Fibroblast of skin of scalp (primary cell): ENCODE measurements at regions not wholly inside any gene's neighbourhood (a gene's known extent, or its start where the extent isn't known, plus 50 kb on each side); places are given as distances from the start of the nearest gene placed in this dataset.
"Not testable (repeated sequence)": the region's sequence is repeated elsewhere in the genome, so short reads cannot be mapped to it uniquely, and the experiment has no call there.

Experiments
- DNase-seq: peaks from one replicate; pipeline ENCODE4 v3.0.0-alpha.2; 2013

- peak; percentile 35 for DNase-seq
Measured at GRCh38 chr4:26217481-26217880, 103.3 kb upstream of the RBPJ start.

- peak; percentile 66 for DNase-seq
Measured at GRCh38 chr4:26217961-26218676, 102.7 kb upstream of the RBPJ start.

GRCh38 chr4:26218677-26219605 is 101.9 kb upstream of the RBPJ start:
- DNase-seq, result peak; percentile 44

- DNase-seq, result peak; percentile 83
Measured at GRCh38 chr4:26220696-26221095, 100.1 kb upstream of the RBPJ start.

- DNase-seq, result peak; percentile 43
Measured at GRCh38 chr4:26223155-26223554, 97.7 kb upstream of the RBPJ start.

GRCh38 chr4:26226629-26227376 is 94.0 kb upstream of the RBPJ start:
- no peak for DNase-seq

- no peak for DNase-seq
Measured at GRCh38 chr4:26227601-26228229, 93.1 kb upstream of the RBPJ start.

DNA sequence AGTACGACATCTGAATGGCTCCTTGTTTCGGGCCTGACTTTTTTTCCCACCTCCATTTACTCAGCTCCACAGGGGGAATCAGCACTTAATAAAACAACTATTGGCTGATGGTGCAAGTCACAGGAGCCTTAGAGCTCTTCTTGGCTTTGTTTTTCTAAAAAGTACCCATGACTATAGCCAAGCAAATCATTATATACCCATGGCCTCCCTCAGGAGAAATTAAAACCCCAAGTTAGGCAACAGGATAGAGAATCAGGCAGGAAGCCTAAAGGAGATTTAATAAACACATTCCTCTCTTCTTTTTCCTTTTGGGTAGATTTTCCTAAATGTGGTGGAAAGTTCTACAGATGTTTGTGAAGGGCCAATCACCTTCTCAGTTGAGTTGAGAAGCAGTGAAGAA is 91.9 kb upstream of the RBPJ start:
- no peak for DNase-seq

GRCh38 chr4:26229974-26230373 is 90.8 kb upstream of the RBPJ start:
- DNase-seq, result no peak

DNA sequence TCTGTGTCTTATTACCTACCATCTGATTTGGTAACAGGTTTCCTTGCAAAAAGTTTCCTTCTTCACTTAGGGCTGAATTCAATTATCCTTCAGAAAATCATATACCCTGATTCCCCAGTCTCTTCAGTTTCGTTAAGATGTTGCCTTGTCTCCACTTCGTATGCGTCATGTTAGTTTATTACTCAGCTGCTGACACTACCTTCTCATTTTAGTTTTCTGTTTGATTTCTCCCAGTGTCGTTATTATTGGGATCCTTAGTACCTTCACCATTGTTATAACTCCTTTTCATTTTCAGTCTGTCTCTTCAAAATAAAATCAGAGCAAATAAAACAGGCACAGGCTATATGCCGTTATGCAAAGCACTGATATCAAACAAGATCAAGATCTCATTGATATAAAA is 87.5 kb upstream of the RBPJ start:
- no peak for DNase-seq

DNA sequence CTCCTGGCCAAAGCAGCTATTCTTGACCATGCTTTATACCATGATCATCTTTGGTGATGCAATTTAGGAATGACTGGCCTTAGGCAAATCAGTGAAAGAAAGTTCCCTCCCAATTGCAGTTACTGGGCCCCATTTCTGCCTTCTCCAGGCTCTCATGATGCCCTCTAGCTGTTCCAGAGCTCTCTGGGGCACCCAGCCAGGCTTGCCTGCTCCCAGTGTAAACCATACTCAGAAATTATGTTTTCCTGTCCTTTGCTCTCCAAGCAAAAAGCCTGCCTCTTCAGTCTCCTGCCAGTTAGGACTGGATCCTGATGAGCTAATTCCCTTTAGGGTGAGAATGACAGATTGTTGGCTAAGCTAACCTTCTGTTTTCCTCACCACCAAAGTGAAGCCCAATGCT is 85.3 kb upstream of the RBPJ start:
- DNase-seq, result peak; percentile 65

GRCh38 chr4:26237916-26238315 is 82.9 kb upstream of the RBPJ start:
- no peak for DNase-seq

DNA sequence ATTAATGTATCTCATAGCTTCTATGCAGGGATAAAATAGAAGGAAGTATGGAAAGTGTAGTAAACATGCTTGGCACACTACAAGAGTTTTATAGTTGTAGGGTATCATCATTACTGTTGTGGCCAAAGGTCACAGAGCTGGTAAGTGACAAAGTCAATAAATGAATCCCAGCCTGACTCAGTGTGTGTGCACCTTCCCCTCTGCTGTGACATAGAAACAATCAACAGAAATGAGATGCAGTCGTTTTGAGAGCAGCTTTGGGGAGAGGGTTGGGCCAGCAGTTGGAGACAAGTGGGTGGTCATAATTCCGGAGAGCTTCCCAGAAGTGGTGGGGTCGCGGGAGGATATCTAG is 82.4 kb upstream of the RBPJ start:
- DNase-seq, result no peak

DNA sequence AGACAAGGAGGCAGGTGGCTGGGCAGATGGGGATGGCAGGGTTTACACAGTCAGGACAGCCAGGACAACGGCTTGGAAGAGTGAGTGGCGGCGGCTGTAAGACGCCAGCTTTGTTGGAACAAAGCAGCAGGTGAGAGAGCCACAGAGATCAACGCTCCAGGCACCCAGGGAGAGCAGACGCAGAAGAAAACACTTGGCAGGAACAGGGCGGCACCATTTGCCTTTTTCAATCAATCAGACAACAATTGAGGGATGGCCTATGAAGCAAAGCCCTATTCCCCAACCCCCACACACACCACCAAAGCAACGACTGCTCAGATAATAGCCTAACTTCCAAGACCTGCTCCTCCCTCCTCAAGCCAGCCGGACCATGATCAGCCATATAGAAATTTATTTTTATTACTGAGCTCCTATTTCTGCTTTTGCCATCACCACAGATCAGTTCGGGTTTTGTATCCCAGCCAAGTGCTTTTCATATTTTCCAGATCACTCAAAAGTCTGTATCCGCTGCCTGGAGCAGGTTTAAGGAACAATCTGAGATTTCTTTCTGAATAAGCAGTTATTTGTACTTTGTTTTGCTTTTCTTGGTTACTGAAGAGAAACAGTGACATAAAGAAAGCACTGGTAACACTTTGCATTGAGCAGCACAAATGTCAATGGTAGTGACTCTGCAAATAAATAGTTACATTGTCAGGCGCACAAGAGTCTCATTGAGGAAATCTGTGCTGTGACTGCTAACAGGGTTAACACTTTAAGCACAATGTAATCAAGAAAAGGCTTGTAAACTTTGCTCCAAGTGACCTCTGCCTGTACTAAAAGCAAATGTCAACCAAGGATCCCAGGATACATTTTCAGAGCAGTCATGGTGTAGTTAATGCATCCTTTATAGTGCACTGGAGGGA is 81.8 kb upstream of the RBPJ start:
- peak; percentile 83 for DNase-seq

DNA sequence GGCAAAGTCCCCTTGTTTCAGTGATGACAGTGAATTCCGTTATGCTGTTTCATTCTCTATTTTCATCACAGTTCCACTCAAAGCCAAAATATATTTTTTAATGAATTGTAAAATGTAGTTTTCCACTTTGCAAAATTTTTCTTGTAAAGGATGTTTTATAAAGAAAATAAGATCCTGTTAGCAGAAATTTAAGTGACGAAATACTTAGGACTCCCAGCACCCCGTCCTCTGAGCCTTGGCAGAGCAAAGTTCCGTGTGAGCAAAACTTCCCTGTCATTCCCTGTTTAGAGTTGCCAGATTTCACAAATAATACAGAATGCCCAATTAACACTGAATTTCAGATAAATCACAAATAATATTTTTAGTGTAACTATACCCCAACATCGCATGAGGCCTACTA is 81.0 kb upstream of the RBPJ start:
- no peak for DNase-seq

DNA sequence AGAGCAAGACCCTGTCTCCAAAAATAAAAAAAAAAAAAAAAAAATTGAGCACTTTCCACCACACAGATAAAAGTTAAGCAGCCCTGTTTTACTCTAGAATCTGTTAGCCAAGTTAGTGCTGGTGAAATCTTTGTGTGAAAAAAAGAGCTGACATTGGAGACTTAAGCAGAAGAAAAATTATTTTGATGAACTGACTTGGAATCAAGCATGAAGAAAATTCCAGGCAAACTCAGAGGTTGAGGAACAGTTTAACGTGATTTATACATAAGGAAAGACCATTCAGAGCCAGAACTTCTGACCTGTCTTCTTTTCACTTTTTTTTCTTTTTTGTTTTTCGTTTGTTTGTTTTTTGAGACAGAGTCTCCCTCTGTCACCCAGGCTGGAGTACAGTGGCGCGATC is 79.6 kb upstream of the RBPJ start:
- no peak for DNase-seq

GRCh38 chr4:26242451-26242850 is 78.4 kb upstream of the RBPJ start:
- DNase-seq, result peak; percentile 28

- DNase-seq, result not testable (repeated sequence)
Measured at GRCh38 chr4:26244138-26244537, 76.7 kb upstream of the RBPJ start.

- DNase-seq, result peak; percentile 84
Measured at GRCh38 chr4:26248647-26249046, 72.2 kb upstream of the RBPJ start.

DNA sequence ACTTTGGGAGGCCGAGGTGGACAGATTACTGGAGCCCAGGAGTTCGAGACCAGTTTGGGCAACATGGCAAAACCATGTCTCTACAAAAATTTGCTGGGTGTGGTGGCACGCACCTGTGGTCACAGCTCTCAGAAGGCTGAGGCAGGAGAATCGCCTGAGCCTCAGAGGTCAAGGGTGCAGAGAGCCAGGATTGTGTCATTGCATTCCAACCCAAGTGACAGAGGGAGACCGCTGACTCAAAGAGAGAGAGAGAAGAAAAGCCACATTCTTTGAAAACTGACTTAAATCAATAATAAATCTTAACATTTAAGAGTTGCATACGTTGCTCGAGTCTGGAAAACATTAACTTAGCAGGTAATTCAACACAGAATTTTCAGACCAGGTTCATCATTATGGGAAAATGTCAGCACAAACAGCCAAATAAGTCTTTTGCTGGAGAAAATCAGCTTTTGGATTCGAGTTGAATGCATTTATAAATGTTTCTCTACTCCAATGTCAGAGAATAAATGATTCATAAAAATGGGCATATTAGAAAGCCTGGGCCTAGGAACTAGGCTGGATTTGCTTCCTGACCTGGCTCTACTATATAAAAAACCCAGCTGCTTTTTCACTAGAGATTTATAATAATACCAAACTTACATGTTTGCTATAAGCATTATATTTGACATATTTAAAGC is 68.3 kb upstream of the RBPJ start:
- no peak for DNase-seq

GRCh38 chr4:26253968-26254367 is 66.8 kb upstream of the RBPJ start:
- no peak for DNase-seq
